ENCODE measurements at regions not wholly inside any gene's neighbourhood (a gene's known extent, or its start where the extent isn't known, plus 50 kb on each side); places are given as distances from the start of the nearest gene placed in this dataset.

GRCh38 chr7:17586711-17587110 is 288.3 kb downstream of the AHR start:
- 65 to 71% methylated on average over 4 of the region's 4 CpGs for WGBS, 2 donors (ENCODE audit: low coverage in 1 of 2)
- DNase-seq, result no peak

GRCh38 chr7:17588730-17589129 is 290.3 kb downstream of the AHR start:
- H3K27me3 ChIP-seq, result no peaks in the 10 kb centered on the region
- no peaks in the 10 kb centered on the region for H3K36me3 ChIP-seq
- H3K27ac ChIP-seq, result no peak overlapping the region
- WGBS, 2 donors (ENCODE audit: low coverage in 1 of 2), result 62 to 73% methylated on average over 1 of the region's 1 CpG
- intact Hi-C loops (cut with DNase I; ENCODE audit: low total_unique reads), result no loop called here
- no peaks in the 10 kb centered on the region for H3K4me1 ChIP-seq
- in situ Hi-C loops (cut with MboI; ENCODE audit: low pct_ligation_motif_present in 1 of 4, low pct_unique_long_range_greater_than_20kb in 1 of 4, low sequenced_read_pairs in 3 of 4), result no loop called here
- no peak for DNase-seq
- no peak for TF ChIP-seq CTCF (IDR thresholded peaks at IDR 0.05)
- TF ChIP-seq POLR2A (IDR thresholded peaks at IDR 0.05), result no peak
- TF ChIP-seq EP300 (IDR thresholded peaks at IDR 0.05; ENCODE audit: low read depth), result no peak
- TF ChIP-seq POLR2AphosphoS5 (IDR thresholded peaks at IDR 0.05), result no peak
- no peaks in the 10 kb centered on the region for H3K9me3 ChIP-seq
- no peak overlapping the region for H3K4me3 ChIP-seq

More at GRCh38 chr7:17586711-17587110, 288.3 kb downstream of the AHR start:
- no peaks in the 10 kb centered on the region for H3K36me3 ChIP-seq
- no peaks in the 10 kb centered on the region for H3K9me3 ChIP-seq
- intact Hi-C loops (cut with DNase I; ENCODE audit: low total_unique reads) (no loop called here), in situ Hi-C loops (cut with MboI; ENCODE audit: low pct_ligation_motif_present in 1 of 4, low pct_unique_long_range_greater_than_20kb in 1 of 4, low sequenced_read_pairs in 3 of 4) (no loop called here)
- no peak for TF ChIP-seq POLR2A (IDR thresholded peaks at IDR 0.05)
- TF ChIP-seq EP300 (IDR thresholded peaks at IDR 0.05; ENCODE audit: low read depth), result no peak
- TF ChIP-seq POLR2AphosphoS5 (IDR thresholded peaks at IDR 0.05), result no peak
- no peak for TF ChIP-seq CTCF (IDR thresholded peaks at IDR 0.05)
- H3K4me1 ChIP-seq, result no peaks in the 10 kb centered on the region
- no peaks in the 10 kb centered on the region for H3K27me3 ChIP-seq
- no peak overlapping the region for H3K4me3 ChIP-seq
- H3K27ac ChIP-seq, result no peak overlapping the region

- intact Hi-C loops (cut with DNase I; ENCODE audit: low total_unique reads) (no loop called here), in situ Hi-C loops (cut with MboI; ENCODE audit: low pct_ligation_motif_present in 1 of 4, low pct_unique_long_range_greater_than_20kb in 1 of 4, low sequenced_read_pairs in 3 of 4) (no loop called here)
- no peaks in the 10 kb centered on the region for H3K27me3 ChIP-seq
- 85 to 87% methylated on average over 6 of the region's 6 CpGs for WGBS, 2 donors (ENCODE audit: low coverage in 1 of 2)
- no peaks in the 10 kb centered on the region for H3K9me3 ChIP-seq
- H3K4me1 ChIP-seq, result no peaks in the 10 kb centered on the region
- no peak for TF ChIP-seq CTCF (IDR thresholded peaks at IDR 0.05)
- TF ChIP-seq EP300 (IDR thresholded peaks at IDR 0.05; ENCODE audit: low read depth), result no peak
- TF ChIP-seq POLR2AphosphoS5 (IDR thresholded peaks at IDR 0.05), result no peak
- no peak for TF ChIP-seq POLR2A (IDR thresholded peaks at IDR 0.05)
- H3K4me3 ChIP-seq, result no peak overlapping the region
- no peak for DNase-seq
- H3K36me3 ChIP-seq, result no peaks in the 10 kb centered on the region
- no peak overlapping the region for H3K27ac ChIP-seq
Observed at GRCh38 chr7:17589671-17590070, 291.2 kb downstream of the AHR start.

GRCh38 chr7:17590221-17590620 is 291.8 kb downstream of the AHR start:
- WGBS, 2 donors (ENCODE audit: low coverage in 1 of 2), result 50 to 74% methylated on average over 1 to 2 of the region's 2 CpGs
- in situ Hi-C loops (cut with MboI; ENCODE audit: low pct_ligation_motif_present in 1 of 4, low pct_unique_long_range_greater_than_20kb in 1 of 4, low sequenced_read_pairs in 3 of 4) (no loop called here), intact Hi-C loops (cut with DNase I; ENCODE audit: low total_unique reads) (no loop called here)
- Histone ChIP-seq H3K27ac (no peak overlapping the region), H3K4me1 (no peaks in the 10 kb centered on the region), H3K36me3 (no peaks in the 10 kb centered on the region), H3K9me3 (no peaks in the 10 kb centered on the region), H3K27me3 (no peaks in the 10 kb centered on the region), H3K4me3 (no peak overlapping the region)
- no peak for TF ChIP-seq POLR2AphosphoS5 (IDR thresholded peaks at IDR 0.05)
- no peak for TF ChIP-seq CTCF (IDR thresholded peaks at IDR 0.05)
- no peak for TF ChIP-seq EP300 (IDR thresholded peaks at IDR 0.05; ENCODE audit: low read depth)
- no peak for TF ChIP-seq POLR2A (IDR thresholded peaks at IDR 0.05)
- no peak for DNase-seq
